ENCODE measurements at regions not wholly inside any gene's neighbourhood (a gene's known extent, or its start where the extent isn't known, plus 50 kb on each side); places are given as distances from the start of the nearest gene placed in this dataset.

DNA sequence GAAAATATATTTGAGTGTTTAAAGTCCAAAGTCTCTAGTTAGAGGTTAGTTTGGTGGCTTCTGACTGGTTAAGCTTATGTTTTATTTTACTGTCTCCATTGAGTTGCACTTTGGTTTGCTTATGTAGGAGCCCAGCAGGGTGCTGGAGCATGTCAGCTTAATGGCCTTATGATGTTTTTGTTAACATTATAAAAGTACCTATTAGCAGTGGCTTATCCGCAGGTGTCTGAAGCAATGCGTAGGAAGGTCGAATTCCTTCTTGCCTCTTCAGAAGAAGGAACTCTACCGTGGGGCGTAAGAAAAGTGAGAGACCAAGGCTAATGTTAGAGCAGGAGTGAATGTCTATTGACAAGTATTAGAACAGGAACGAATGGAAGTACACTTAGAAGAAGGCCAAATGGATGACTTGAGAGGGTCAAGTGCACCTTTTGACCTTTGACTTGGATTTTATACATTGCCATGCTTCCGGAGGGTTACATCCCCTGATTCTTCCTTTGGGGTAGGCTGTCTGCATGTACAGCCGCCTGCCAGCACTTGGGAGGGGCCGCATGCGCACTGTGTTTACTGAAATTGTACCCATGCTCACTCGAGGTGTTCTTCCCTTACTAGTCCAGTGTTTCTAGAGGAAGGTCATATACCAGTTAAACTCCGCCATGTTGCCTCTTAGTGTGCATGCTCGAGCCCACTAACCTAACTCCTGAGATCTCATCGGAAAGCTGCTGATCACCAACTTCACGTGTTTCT lies 793.9 kb upstream of the PCDH9 start:
- in situ Hi-C loops (cut with MboI): no loop called here
- Histone ChIP-seq H3K27ac (no peak overlapping the region), H3K9me2 (ENCODE audit: insufficient read depth) (no peaks in the 10 kb centered on the region), H3K4me3 (no peak overlapping the region), H3F3A (ENCODE audit: insufficient read depth) (no peaks in the 10 kb centered on the region), H3K79me2 (ENCODE audit: insufficient read depth) (no peaks in the 10 kb centered on the region), H4K20me1 (ENCODE audit: insufficient read depth) (no peaks in the 10 kb centered on the region), H3K9me3 (ENCODE audit: low read depth) (no peaks in the 10 kb centered on the region), H3K36me3 (ENCODE audit: low read depth) (no peaks in the 10 kb centered on the region), H3K4me2 (ENCODE audit: unreplicated experiment) (no peak overlapping the region), H3K4me1 (ENCODE audit: insufficient read depth) (no peaks in the 10 kb centered on the region), H2AFZ (no peak overlapping the region), H3K27me3 (replicated peaks; ENCODE audit: insufficient read depth) (no peaks in the 10 kb centered on the region), H3K9ac (no peak overlapping the region)
- no peak for DNase-seq
- TF ChIP-seq EZH2phosphoT487 (IDR thresholded peaks at IDR 0.05; ENCODE audit: insufficient read depth, low read depth) (no peak), EZH2 (IDR thresholded peaks at IDR 0.05; ENCODE audit: insufficient read depth, poor library complexity, severe bottlenecking) (no peak)
- WGBS, 2 experiments (ENCODE audit: low coverage in 1 of 2, low lambda C conversion rate in 2 of 2, missing lambda C conversion rate in 2 of 2): 38% methylated on average over 15 of the region's 15 CpGs

DNA sequence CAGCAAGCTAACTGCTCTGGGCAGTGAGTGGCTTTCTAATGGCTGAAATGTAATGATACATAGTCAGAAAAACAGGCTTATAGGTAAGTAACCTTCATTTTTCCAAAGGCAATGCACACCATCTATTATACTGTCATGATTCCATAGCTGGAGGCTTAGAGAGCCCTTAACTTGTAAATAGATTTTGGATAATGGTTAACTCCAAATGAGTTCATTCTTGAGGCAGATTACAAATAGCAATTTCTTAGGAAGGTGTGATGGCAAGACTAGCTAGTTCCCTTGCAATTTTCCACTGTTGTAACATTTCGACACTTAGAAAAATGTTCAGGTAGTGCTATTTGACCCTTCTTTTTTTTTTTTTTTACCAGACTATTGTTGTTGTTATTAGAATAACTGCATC lies 789.8 kb upstream of the PCDH9 start:
- Histone ChIP-seq H3K4me1 (ENCODE audit: insufficient read depth) (no peaks in the 10 kb centered on the region), H3K4me3 (no peak overlapping the region), H3K4me2 (ENCODE audit: unreplicated experiment) (no peak overlapping the region), H2AFZ (no peak overlapping the region), H3K9me2 (ENCODE audit: insufficient read depth) (no peaks in the 10 kb centered on the region), H3K9me3 (ENCODE audit: low read depth) (no peaks in the 10 kb centered on the region), H4K20me1 (ENCODE audit: insufficient read depth) (no peaks in the 10 kb centered on the region), H3K27me3 (replicated peaks; ENCODE audit: insufficient read depth) (no peaks in the 10 kb centered on the region), H3K9ac (no peak overlapping the region), H3K27ac (no peak overlapping the region), H3F3A (ENCODE audit: insufficient read depth) (no peaks in the 10 kb centered on the region), H3K36me3 (ENCODE audit: low read depth) (no peaks in the 10 kb centered on the region), H3K79me2 (ENCODE audit: insufficient read depth) (no peaks in the 10 kb centered on the region)
- in situ Hi-C loops (cut with MboI): no loop called here
- no peak for DNase-seq
- 29 to 37% methylated on average over 1 of the region's 1 CpG for WGBS, 2 experiments (ENCODE audit: low coverage in 1 of 2, low lambda C conversion rate in 2 of 2, missing lambda C conversion rate in 2 of 2)
- TF ChIP-seq EZH2 (IDR thresholded peaks at IDR 0.05; ENCODE audit: insufficient read depth, poor library complexity, severe bottlenecking) (no peak), EZH2phosphoT487 (IDR thresholded peaks at IDR 0.05; ENCODE audit: insufficient read depth, low read depth) (no peak)

DNA sequence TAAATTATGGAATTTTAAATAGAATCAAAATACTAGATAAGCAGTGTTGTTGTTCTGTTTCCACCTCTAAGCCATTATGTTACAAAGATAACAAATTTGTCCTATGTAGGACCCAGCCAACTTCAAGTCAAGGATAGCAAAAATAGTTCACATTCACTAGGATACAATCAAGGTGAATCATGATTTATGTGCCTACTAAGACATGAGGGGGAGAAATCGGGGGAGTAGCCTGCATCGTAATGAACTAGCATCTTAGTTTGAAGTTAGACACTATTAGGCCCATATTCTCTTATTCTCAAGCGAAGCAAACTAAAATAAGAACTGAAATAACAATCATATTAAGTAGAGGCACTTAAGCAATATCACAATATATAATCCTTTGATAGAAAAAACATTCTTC lies 779.4 kb upstream of the PCDH9 start:
- H3K4me2 ChIP-seq (ENCODE audit: unreplicated experiment): no peak overlapping the region
- no peak for DNase-seq
- no peaks in the 10 kb centered on the region for H3K4me1 ChIP-seq (ENCODE audit: insufficient read depth)
- H4K20me1 ChIP-seq (ENCODE audit: insufficient read depth): no peaks in the 10 kb centered on the region
- H2AFZ ChIP-seq: no peak overlapping the region
- no peak overlapping the region for H3K9ac ChIP-seq
- H3K4me3 ChIP-seq: no peak overlapping the region
- H3F3A ChIP-seq (ENCODE audit: insufficient read depth): no peaks in the 10 kb centered on the region
- H3K27ac ChIP-seq: no peak overlapping the region
- no peaks in the 10 kb centered on the region for H3K27me3 ChIP-seq (replicated peaks; ENCODE audit: insufficient read depth)
- H3K9me2 ChIP-seq (ENCODE audit: insufficient read depth): no peaks in the 10 kb centered on the region
- TF ChIP-seq EZH2 (IDR thresholded peaks at IDR 0.05; ENCODE audit: insufficient read depth, poor library complexity, severe bottlenecking): no peak
- no peak for TF ChIP-seq EZH2phosphoT487 (IDR thresholded peaks at IDR 0.05; ENCODE audit: insufficient read depth, low read depth)
- H3K36me3 ChIP-seq (ENCODE audit: low read depth): no peaks in the 10 kb centered on the region
- 16 to 23% methylated on average over 3 of the region's 3 CpGs for WGBS, 2 experiments (ENCODE audit: low coverage in 1 of 2, low lambda C conversion rate in 2 of 2, missing lambda C conversion rate in 2 of 2)
- H3K79me2 ChIP-seq (ENCODE audit: insufficient read depth): no peaks in the 10 kb centered on the region
- no peaks in the 10 kb centered on the region for H3K9me3 ChIP-seq (ENCODE audit: low read depth)
- in situ Hi-C loops (cut with MboI): no loop called here

DNA sequence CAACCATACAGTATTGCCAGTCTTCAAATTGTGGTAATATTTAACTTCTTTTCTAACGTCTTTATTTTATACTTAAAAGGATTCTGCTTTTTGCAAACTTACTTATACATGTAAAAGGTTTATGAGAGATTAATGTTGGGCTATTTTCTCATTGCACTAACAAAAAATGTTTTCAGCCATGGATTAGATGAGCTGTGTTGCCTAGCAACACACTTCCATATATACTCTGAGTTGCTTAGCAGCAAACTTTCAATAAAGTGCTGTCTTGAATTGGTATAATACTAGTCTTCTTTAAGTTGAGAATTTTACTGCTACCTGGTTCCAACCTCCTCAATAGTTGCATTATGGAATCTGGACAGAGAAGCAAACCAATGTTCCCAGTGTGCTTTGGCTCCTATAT lies 777.4 kb upstream of the PCDH9 start:
- Histone ChIP-seq H3K4me2 (ENCODE audit: unreplicated experiment) (no peak overlapping the region), H2AFZ (no peak overlapping the region), H3K79me2 (ENCODE audit: insufficient read depth) (no peaks in the 10 kb centered on the region), H3K36me3 (ENCODE audit: low read depth) (no peaks in the 10 kb centered on the region), H3K9me3 (ENCODE audit: low read depth) (no peaks in the 10 kb centered on the region), H3F3A (ENCODE audit: insufficient read depth) (no peaks in the 10 kb centered on the region), H3K9me2 (ENCODE audit: insufficient read depth) (no peaks in the 10 kb centered on the region), H3K4me3 (no peak overlapping the region), H3K27ac (no peak overlapping the region), H3K27me3 (replicated peaks; ENCODE audit: insufficient read depth) (no peaks in the 10 kb centered on the region), H3K4me1 (ENCODE audit: insufficient read depth) (no peaks in the 10 kb centered on the region), H4K20me1 (ENCODE audit: insufficient read depth) (no peaks in the 10 kb centered on the region), H3K9ac (no peak overlapping the region)
- in situ Hi-C loops (cut with MboI): no loop called here
- no peak for TF ChIP-seq EZH2 (IDR thresholded peaks at IDR 0.05; ENCODE audit: insufficient read depth, poor library complexity, severe bottlenecking)
- TF ChIP-seq EZH2phosphoT487 (IDR thresholded peaks at IDR 0.05; ENCODE audit: insufficient read depth, low read depth): no peak
- WGBS, 2 experiments (ENCODE audit: low coverage in 1 of 2, low lambda C conversion rate in 2 of 2, missing lambda C conversion rate in 2 of 2): 2 to 3% methylated on average over 1 of the region's 1 CpG
- DNase-seq: no peak

Data from GM23248 (cell line).